ENCODE measurements at regions not wholly inside any gene's neighbourhood (a gene's known extent, or its start where the extent isn't known, plus 50 kb on each side); places are given as distances from the start of the nearest gene placed in this dataset.

DNA sequence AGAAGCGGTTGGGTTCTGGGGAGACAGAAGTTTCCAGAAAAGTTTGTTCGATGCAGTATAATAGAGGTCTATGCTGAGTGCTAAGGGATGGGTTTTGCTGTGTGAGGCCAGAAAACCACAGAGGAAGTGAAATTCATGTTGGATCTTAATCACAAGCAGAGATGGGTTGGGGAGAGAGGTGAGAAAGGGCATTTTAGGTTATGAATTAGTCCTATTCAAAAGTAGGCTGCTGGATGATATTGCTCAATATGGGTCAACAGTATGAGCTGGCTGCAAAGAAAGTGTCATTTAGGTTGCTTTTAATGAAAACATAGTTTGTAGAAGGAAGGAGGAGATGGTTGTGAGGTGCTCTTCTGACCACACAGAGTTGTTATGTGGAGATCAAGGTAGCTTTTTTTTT lies 118.8 kb upstream of the LHCGR start:
- Histone ChIP-seq H3K79me2 (ENCODE audit: insufficient read depth, low read length) (no peaks in the 10 kb centered on the region), H3K36me3 (ENCODE audit: insufficient read depth, low read length) (no peaks in the 10 kb centered on the region), H3K27me3 (ENCODE audit: insufficient read depth, low read length) (no peaks in the 10 kb centered on the region), H3K4me3 (ENCODE audit: insufficient read depth, low read depth, low read length) (no peak overlapping the region), H2AFZ (ENCODE audit: low read depth, low read length) (no peak overlapping the region), H3K4me1 (ENCODE audit: insufficient read depth, low read length) (no peaks in the 10 kb centered on the region), H3K27ac (ENCODE audit: low read depth, low read length) (no peak overlapping the region), H3K9me3 (ENCODE audit: insufficient read depth, low read depth, low read length) (no peaks in the 10 kb centered on the region), H4K20me1 (ENCODE audit: insufficient read depth, low read length) (no peaks in the 10 kb centered on the region), H3K9ac (ENCODE audit: low read length) (no peak overlapping the region), H3K4me2 (ENCODE audit: low read length) (no peak overlapping the region)
- peaks cover 2% of the 10 kb centered on the region for H3K4me1 Mint-ChIP-seq (ENCODE audit: low read depth, unreplicated experiment)
- no peak overlapping the region for H3K4me3 Mint-ChIP-seq (ENCODE audit: unreplicated experiment)
- FAIRE-seq (no peak), DNase-seq (ENCODE audit: low read depth) (no peak)
- H3K27ac Mint-ChIP-seq (ENCODE audit: unreplicated experiment): no peak overlapping the region
- TF ChIP-seq CTCF (IDR thresholded peaks at IDR 0.05; ENCODE audit: insufficient read depth, low read depth, low read length): no peak
- no peak for TF ChIP-seq EZH2 (IDR thresholded peaks at IDR 0.05; ENCODE audit: insufficient read depth, low read length)
- peaks cover 14% of the 10 kb centered on the region for H3K27me3 Mint-ChIP-seq (ENCODE audit: low read depth, unreplicated experiment)
- H3K36me3 Mint-ChIP-seq (ENCODE audit: low read depth, unreplicated experiment): no peaks in the 10 kb centered on the region
- no peaks in the 10 kb centered on the region for H3K9me3 Mint-ChIP-seq (ENCODE audit: unreplicated experiment)

DNA sequence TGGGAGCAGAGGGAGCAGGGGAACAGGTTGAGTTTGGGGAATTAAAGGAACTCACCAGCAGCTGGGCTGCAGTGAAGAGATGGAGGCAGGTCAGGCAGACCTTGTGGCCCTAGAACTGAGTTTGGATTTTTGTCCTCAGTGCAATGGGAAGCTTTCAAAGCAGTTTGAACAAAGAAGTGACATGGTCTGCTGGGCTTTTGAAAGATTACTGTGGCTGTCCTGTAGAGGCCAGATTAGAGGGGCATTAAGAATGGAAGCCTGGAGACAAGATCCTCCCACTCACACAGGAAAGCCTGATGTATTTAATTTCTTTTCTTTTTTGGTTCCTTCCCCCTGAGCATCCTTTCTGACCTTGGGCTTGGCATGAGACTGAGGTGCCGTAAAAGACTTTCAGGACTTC lies 118.1 kb upstream of the LHCGR start:
- peaks cover 14% of the 10 kb centered on the region for H3K27me3 Mint-ChIP-seq (ENCODE audit: low read depth, unreplicated experiment)
- no peak overlapping the region for H3K4me3 Mint-ChIP-seq (ENCODE audit: unreplicated experiment)
- no peak overlapping the region for H2AFZ ChIP-seq (ENCODE audit: low read depth, low read length)
- TF ChIP-seq CTCF (IDR thresholded peaks at IDR 0.05; ENCODE audit: insufficient read depth, low read depth, low read length): no peak
- TF ChIP-seq EZH2 (IDR thresholded peaks at IDR 0.05; ENCODE audit: insufficient read depth, low read length): no peak
- no peak overlapping the region for H3K27ac ChIP-seq (ENCODE audit: low read depth, low read length)
- no peaks in the 10 kb centered on the region for H4K20me1 ChIP-seq (ENCODE audit: insufficient read depth, low read length)
- no peaks in the 10 kb centered on the region for H3K9me3 ChIP-seq (ENCODE audit: insufficient read depth, low read depth, low read length)
- H3K4me1 ChIP-seq (ENCODE audit: insufficient read depth, low read length): no peaks in the 10 kb centered on the region
- no peaks in the 10 kb centered on the region for H3K79me2 ChIP-seq (ENCODE audit: insufficient read depth, low read length)
- H3K4me3 ChIP-seq (ENCODE audit: insufficient read depth, low read depth, low read length): no peak overlapping the region
- no peaks in the 10 kb centered on the region for H3K36me3 ChIP-seq (ENCODE audit: insufficient read depth, low read length)
- no peak overlapping the region for H3K4me2 ChIP-seq (ENCODE audit: low read length)
- H3K36me3 Mint-ChIP-seq (ENCODE audit: low read depth, unreplicated experiment): no peaks in the 10 kb centered on the region
- H3K27me3 ChIP-seq (ENCODE audit: insufficient read depth, low read length): no peaks in the 10 kb centered on the region
- FAIRE-seq (no peak), DNase-seq (ENCODE audit: low read depth) (no peak)
- no peak overlapping the region for H3K27ac Mint-ChIP-seq (ENCODE audit: unreplicated experiment)
- no peaks in the 10 kb centered on the region for H3K9me3 Mint-ChIP-seq (ENCODE audit: unreplicated experiment)
- H3K9ac ChIP-seq (ENCODE audit: low read length): no peak overlapping the region
- H3K4me1 Mint-ChIP-seq (ENCODE audit: low read depth, unreplicated experiment): peaks cover 2% of the 10 kb centered on the region

DNA sequence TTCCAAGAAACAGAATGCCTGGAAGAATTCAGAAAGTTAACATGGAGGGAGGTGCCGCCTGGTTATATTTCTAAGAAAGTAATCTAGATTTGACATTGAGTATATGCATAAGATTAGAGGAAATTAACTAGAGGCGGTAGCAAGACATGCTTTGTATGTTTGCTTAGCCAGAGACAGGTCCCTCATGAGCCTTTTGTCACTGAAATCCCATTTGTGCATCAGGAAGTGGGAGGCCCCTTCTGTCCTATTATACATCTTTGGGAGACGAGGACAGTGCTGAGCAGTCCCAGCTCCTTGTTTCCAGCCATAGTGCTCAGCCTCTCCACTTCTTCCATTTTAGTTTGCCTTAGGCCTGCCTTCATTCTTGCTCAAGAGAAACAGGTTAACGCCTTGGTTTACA lies 115.4 kb upstream of the LHCGR start:
- H3K9me3 ChIP-seq (ENCODE audit: insufficient read depth, low read depth, low read length): no peaks in the 10 kb centered on the region
- H2AFZ ChIP-seq (ENCODE audit: low read depth, low read length): no peak overlapping the region
- peaks cover 2% of the 10 kb centered on the region for H3K4me1 Mint-ChIP-seq (ENCODE audit: low read depth, unreplicated experiment)
- H3K36me3 Mint-ChIP-seq (ENCODE audit: low read depth, unreplicated experiment): no peaks in the 10 kb centered on the region
- FAIRE-seq (no peak), DNase-seq (ENCODE audit: low read depth) (no peak)
- H3K79me2 ChIP-seq (ENCODE audit: insufficient read depth, low read length): no peaks in the 10 kb centered on the region
- no peak overlapping the region for H3K9ac ChIP-seq (ENCODE audit: low read length)
- peaks cover 2% of the 10 kb centered on the region for H3K27me3 Mint-ChIP-seq (ENCODE audit: low read depth, unreplicated experiment)
- no peak overlapping the region for H3K4me3 ChIP-seq (ENCODE audit: insufficient read depth, low read depth, low read length)
- no peak overlapping the region for H3K27ac Mint-ChIP-seq (ENCODE audit: unreplicated experiment)
- H4K20me1 ChIP-seq (ENCODE audit: insufficient read depth, low read length): no peaks in the 10 kb centered on the region
- TF ChIP-seq CTCF (IDR thresholded peaks at IDR 0.05; ENCODE audit: insufficient read depth, low read depth, low read length): no peak
- no peak for TF ChIP-seq EZH2 (IDR thresholded peaks at IDR 0.05; ENCODE audit: insufficient read depth, low read length)
- H3K36me3 ChIP-seq (ENCODE audit: insufficient read depth, low read length): no peaks in the 10 kb centered on the region
- H3K4me3 Mint-ChIP-seq (ENCODE audit: unreplicated experiment): no peak overlapping the region
- no peak overlapping the region for H3K27ac ChIP-seq (ENCODE audit: low read depth, low read length)
- H3K27me3 ChIP-seq (ENCODE audit: insufficient read depth, low read length): no peaks in the 10 kb centered on the region
- no peak overlapping the region for H3K4me2 ChIP-seq (ENCODE audit: low read length)
- no peaks in the 10 kb centered on the region for H3K4me1 ChIP-seq (ENCODE audit: insufficient read depth, low read length)
- H3K9me3 Mint-ChIP-seq (ENCODE audit: unreplicated experiment): no peaks in the 10 kb centered on the region
